Muscle layer of colon (tissue), 2 donors: ENCODE measurements at regions not wholly inside any gene's neighbourhood (a gene's known extent, or its start where the extent isn't known, plus 50 kb on each side); places are given as distances from the start of the nearest gene placed in this dataset.
"Not testable (repeated sequence)": the region's sequence is repeated elsewhere in the genome, so short reads cannot be mapped to it uniquely, and the experiment has no call there.

Source experiments
- H3K27ac ChIP-seq: one replicate; pipeline ENCODE4 v1.7.0; 2013; ENCODE audit warnings: low read depth, mild to moderate bottlenecking, low read length, moderate library complexity
- H3K27me3 ChIP-seq, 2 donors: one replicate each; pipeline ENCODE4 v1.7.0; 2013; ENCODE audit warnings: low read length in 2 of 2, mild to moderate bottlenecking in 2 of 2; ENCODE audit not compliant: insufficient read depth in 2 of 2, control insufficient read depth in 1 of 2
- H3K36me3 ChIP-seq: one replicate; pipeline ENCODE4 v1.7.0; 2013; ENCODE audit warnings: mild to moderate bottlenecking, low read length; ENCODE audit not compliant: insufficient read depth
- H3K4me1 ChIP-seq: one replicate; pipeline ENCODE4 v1.7.0; 2013; ENCODE audit warnings: mild to moderate bottlenecking, low read length; ENCODE audit not compliant: insufficient read depth
- H3K4me3 ChIP-seq, 2 donors: one replicate each; pipeline ENCODE4 v1.7.0; 2013; ENCODE audit warnings: low read length in 2 of 2, low read depth in 1 of 2, mild to moderate bottlenecking in 1 of 2, moderate library complexity in 1 of 2
- H3K9ac ChIP-seq: one replicate; pipeline ENCODE4 v1.7.0; 2013; ENCODE audit warnings: low read length
- H3K9me3 ChIP-seq: one replicate; pipeline ENCODE4 v1.7.0; 2013; ENCODE audit warnings: mild to moderate bottlenecking, low read length
- donor health status: abdominal sarcoma.
- donor health status: Adenocarcinoma of cecum.

DNA sequence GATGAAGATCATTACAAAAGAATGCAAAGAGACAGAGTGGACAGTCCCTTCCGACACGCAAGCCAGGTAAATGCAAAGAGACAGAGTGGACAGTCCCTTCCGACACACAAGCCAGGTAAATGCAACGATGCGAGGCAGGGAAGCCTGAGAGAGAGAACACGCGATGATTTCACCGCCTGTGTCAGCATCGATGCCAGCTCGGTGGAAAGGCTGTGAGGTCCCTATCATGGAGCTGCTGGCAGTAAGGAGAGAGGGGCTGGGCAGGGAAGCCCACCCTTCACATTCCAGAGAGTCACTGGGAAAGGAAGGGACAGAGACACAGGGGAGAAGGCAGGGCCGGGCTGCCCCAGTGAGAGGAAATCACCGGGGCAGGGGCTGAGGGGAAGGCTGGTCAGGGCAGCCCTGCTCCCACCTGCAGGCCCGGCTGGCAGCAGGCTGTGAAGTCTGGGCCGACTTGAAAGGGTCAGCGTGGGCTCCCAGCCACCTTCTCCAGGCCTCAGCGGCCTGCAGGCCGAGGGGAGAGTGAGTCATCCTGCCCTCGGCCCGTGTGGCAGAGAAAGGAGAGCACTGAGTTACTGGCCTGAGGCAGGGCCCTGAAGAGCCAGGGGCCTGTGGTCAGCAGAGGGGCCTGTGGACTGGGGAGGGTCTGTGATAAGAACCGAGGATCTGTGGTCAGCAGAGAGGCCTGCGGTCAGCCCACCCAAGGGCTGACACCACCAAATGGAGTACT lies 80.4 kb downstream of the DACT2 start:
- H3K9me3 ChIP-seq = no peaks in the 10 kb centered on the region
- no peaks in the 10 kb centered on the region for H3K36me3 ChIP-seq
- H3K27ac ChIP-seq = no peak overlapping the region
- H3K4me1 ChIP-seq = no peaks in the 10 kb centered on the region
- no peaks in the 10 kb centered on the region for H3K27me3 ChIP-seq
- H3K9ac ChIP-seq = no peak overlapping the region
- H3K4me3 ChIP-seq = no peak overlapping the region

DNA sequence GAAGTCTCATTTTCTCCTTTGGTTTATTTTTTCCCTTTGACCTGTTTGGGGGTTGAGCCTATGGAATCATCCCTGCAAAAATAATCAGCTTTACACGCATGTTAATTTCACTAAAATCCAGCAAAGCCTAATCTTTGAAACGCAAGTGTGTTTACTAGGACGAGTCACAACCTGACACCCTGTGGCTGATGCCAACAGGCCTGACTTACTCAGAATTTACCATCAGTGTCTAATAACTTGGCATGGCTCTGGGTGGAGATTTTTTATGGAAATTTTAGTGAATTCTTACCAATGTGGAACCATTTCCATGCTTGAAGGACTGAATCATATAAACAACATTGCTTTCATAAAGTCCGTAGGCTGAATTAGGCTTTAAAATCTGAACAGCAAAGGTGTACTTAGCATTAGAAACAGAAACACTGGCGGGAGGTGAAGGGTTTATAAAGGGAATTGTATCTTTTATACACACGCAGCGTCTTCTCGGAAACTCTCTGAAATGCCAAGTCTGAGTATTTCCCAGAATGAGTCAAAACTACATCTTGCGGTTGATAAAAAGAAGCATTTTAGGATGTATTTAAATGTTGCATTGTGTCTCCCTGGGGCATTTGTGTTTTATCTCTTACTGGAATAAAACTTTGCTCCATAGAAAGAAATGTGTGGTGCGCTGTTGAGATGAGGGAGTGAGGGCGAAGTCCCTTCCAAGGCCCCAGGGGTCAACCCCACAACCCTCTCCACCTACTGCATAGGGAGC lies 81.2 kb downstream of the DACT2 start:
- no peak overlapping the region for H3K27ac ChIP-seq
- H3K4me1 ChIP-seq = no peaks in the 10 kb centered on the region
- H3K36me3 ChIP-seq = no peaks in the 10 kb centered on the region
- H3K27me3 ChIP-seq = no peaks in the 10 kb centered on the region
- H3K9me3 ChIP-seq = no peaks in the 10 kb centered on the region
- H3K9ac ChIP-seq = no peak overlapping the region
- no peak overlapping the region for H3K4me3 ChIP-seq

- not testable (repeated sequence) for H3K9me3 ChIP-seq, H3K4me3 ChIP-seq, H3K36me3 ChIP-seq, H3K9ac ChIP-seq, H3K27me3 ChIP-seq, H3K4me1 ChIP-seq, H3K27ac ChIP-seq
These were observed 85.7 kb downstream of the DACT2 start for GRCh38 chr6:168233875-168234213.

GRCh38 chr6:168232989-168233874 lies 86.3 kb downstream of the DACT2 start:
- Histone ChIP-seq H3K36me3 (no peaks in the 10 kb centered on the region), H3K9me3 (no peaks in the 10 kb centered on the region), H3K4me1 (no peaks in the 10 kb centered on the region), H3K4me3 (no peak overlapping the region), H3K9ac (no peak overlapping the region), H3K27ac (no peak overlapping the region), H3K27me3 (no peaks in the 10 kb centered on the region)

DNA sequence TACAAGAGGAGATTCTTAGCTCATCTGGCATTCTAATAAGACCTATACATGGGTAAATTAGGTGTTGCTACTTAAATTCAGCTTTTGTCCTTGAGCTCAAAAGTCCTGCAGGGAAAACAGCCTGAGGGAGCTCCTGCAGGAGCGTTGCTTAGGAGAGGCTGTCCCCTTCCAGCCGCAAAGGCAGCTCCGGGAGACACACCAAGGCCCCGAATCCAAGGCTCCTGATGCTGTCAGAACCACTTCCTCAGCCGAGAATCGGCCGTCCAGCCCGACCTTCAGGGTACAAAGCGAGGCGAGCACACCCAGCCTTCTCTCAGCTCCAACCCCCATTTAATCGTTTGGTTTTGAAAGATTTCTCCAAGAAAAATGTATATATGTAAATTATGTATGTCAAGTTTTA lies 87.0 kb downstream of the DACT2 start:
- Histone ChIP-seq H3K9ac (no peak overlapping the region), H3K27ac (no peak overlapping the region), H3K4me3 (no peak overlapping the region), H3K27me3 (no peaks in the 10 kb centered on the region), H3K9me3 (no peaks in the 10 kb centered on the region), H3K36me3 (no peaks in the 10 kb centered on the region), H3K4me1 (no peaks in the 10 kb centered on the region)

GRCh38 chr6:168232062-168232461 lies 87.5 kb downstream of the DACT2 start:
- Histone ChIP-seq H3K36me3 (no peaks in the 10 kb centered on the region), H3K9me3 (no peaks in the 10 kb centered on the region), H3K9ac (no peak overlapping the region), H3K27ac (no peak overlapping the region), H3K4me3 (no peak overlapping the region), H3K4me1 (peaks cover 1% of the 10 kb centered on the region), H3K27me3 (no peaks in the 10 kb centered on the region)

DNA sequence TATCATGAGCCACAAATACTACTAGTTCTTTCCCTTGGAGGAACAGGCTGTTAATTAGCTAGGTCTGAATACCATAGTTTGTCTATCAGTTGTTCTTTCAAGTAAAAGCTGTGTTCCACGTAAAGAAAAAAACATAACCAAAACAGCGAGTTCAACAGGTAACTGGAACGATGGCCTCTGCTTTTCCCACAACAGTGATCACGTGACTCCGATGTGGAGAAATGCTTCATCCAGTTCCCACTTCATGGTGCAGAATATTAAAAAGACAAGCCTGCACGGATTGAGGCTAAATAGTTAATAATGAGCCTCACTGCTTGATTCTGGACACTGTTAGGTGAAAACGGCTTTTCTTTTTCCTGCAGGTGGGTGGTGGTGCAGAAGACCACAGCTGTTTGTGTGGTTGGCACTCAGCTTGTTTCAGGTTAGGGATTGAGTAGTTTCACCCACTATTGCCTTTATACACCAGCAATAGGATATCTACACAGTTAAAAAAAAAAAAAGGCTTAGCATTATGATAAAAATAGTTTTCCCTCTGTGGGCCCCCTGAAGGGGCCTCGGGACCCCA lies 88.1 kb downstream of the DACT2 start:
- Histone ChIP-seq H3K36me3 (no peaks in the 10 kb centered on the region), H3K9me3 (no peaks in the 10 kb centered on the region), H3K27ac (no peak overlapping the region), H3K4me3 (no peak overlapping the region), H3K4me1 (peaks cover 7% of the 10 kb centered on the region), H3K9ac (no peak overlapping the region), H3K27me3 (no peaks in the 10 kb centered on the region)

DNA sequence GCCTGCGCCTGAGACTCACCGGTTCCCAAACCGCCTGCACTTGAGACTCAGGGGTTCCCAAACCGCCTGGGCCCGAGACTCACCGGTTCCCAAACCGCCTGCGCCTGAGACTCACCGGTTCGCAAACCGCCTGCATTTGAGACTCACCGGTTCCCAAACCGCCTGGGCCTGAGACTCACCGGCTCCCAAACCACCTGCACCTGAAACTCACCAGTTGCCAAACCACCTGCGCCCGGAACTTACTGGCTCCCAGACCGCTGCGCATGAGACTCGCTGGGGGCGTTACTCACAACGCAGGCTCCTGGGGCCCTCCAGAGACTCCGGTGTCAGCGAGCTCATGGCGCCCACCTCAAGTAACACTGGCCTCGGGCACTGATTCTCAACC lies 90.2 kb downstream of the DACT2 start:
- no peak overlapping the region for H3K27ac ChIP-seq
- no peak overlapping the region for H3K4me3 ChIP-seq
- H3K4me1 ChIP-seq = peaks cover 24% of the 10 kb centered on the region
- H3K9ac ChIP-seq = no peak overlapping the region
- H3K9me3 ChIP-seq = no peaks in the 10 kb centered on the region
- no peaks in the 10 kb centered on the region for H3K36me3 ChIP-seq
- no peaks in the 10 kb centered on the region for H3K27me3 ChIP-seq

DNA sequence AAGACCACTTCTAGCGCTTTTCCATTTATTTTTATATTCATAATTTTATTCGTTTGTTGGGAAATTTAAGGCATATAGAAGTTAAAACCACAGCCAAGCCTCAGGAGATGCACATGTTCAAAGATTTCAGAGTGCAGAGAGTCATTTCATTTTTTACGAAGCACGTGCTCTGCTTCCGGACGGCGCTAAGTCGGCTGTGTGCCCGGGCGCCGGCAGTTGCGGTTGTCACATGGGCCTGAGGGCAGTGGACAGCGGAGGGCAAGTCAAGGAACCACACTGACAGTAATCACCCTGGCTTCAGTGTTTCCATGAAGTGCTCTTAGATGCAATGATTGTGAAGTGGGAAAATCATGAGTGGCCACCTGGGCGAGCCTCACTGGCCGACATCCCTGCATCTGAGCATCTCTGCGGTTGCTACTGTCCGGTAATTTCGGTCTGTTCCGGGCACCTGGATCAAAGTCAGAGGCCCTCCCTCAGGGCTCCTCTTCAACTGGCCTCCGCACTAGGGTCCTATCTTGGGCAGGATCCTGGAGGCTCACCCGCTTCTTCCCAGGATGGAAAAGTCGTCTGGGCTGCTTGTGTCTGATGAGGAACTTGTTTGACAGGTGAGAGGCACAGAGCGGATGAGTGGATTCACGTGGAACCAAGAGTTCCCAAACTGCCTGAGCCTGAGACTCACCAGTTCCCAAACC lies 90.8 kb downstream of the DACT2 start:
- H3K9ac ChIP-seq = no peak overlapping the region

DNA sequence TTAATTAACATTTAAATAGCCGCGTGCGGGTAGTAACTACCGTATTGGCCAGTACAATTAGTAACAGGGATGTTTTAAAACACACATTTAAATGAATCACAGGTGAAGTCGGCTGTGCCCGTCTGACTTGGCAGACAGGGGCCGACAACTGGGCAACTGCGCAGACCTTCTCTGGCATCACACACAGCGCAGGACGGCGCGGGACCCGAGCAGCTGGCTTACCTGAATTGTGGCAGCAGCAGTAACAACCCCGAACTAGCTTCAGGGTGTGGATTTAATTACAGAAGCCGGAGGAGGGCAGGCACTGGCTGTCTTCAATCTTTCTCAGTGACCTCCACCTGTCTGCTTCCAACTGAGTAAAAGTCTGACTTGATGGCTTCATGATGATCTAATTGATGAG lies 91.7 kb downstream of the DACT2 start:
- Histone ChIP-seq H3K27ac (no peak overlapping the region), H3K36me3 (no peaks in the 10 kb centered on the region), H3K9ac (no peak overlapping the region), H3K27me3 (no peaks in the 10 kb centered on the region), H3K4me3 (no peak overlapping the region), H3K4me1 (peaks cover 24% of the 10 kb centered on the region), H3K9me3 (no peaks in the 10 kb centered on the region)

More for the DNA sequence above, 90.8 kb downstream of the DACT2 start:
- H3K27me3 ChIP-seq = no peaks in the 10 kb centered on the region
- no peak overlapping the region for H3K27ac ChIP-seq
- no peaks in the 10 kb centered on the region for H3K9me3 ChIP-seq
- H3K4me3 ChIP-seq = no peak overlapping the region
- H3K4me1 ChIP-seq = peaks cover 24% of the 10 kb centered on the region
- no peaks in the 10 kb centered on the region for H3K36me3 ChIP-seq

- Histone ChIP-seq H3K9ac (no peak overlapping the region), H3K27me3 (peaks cover 0 to 4% of the 10 kb centered on the region in 2 donors), H3K36me3 (no peaks in the 10 kb centered on the region), H3K4me1 (peaks cover 24% of the 10 kb centered on the region), H3K27ac (peak overlapping the region; percentile 52), H3K4me3 (no peak overlapping the region), H3K9me3 (no peaks in the 10 kb centered on the region)
These were observed 92.7 kb downstream of the DACT2 start for GRCh38 chr6:168226902-168227318.
